HFF-Myc (cell line): ENCODE measurements at regions not wholly inside any gene's neighbourhood (a gene's known extent, or its start where the extent isn't known, plus 50 kb on each side); places are given as distances from the start of the nearest gene placed in this dataset.

Source experiments
- DNase-seq: peaks from one replicate; pipeline ENCODE4 v3.0.0-alpha.2; 2011; ENCODE audit warnings: low read depth; ENCODE audit errors: extremely low read depth
- H3K4me3 ChIP-seq: replicated peaks from 2 replicates; pipeline ENCODE4 v1.5.1; 2011; ENCODE audit warnings: low read depth, mild to moderate bottlenecking, control low read depth, low read length
- TF ChIP-seq, protein P1 (sequence below): IDR thresholded peaks from 2 replicates; pipeline ENCODE4 v1.5.1; 2012; ENCODE audit warnings: mild to moderate bottlenecking, low read depth, low read length, control low read depth; ENCODE audit errors: missing control alignments

DNA sequence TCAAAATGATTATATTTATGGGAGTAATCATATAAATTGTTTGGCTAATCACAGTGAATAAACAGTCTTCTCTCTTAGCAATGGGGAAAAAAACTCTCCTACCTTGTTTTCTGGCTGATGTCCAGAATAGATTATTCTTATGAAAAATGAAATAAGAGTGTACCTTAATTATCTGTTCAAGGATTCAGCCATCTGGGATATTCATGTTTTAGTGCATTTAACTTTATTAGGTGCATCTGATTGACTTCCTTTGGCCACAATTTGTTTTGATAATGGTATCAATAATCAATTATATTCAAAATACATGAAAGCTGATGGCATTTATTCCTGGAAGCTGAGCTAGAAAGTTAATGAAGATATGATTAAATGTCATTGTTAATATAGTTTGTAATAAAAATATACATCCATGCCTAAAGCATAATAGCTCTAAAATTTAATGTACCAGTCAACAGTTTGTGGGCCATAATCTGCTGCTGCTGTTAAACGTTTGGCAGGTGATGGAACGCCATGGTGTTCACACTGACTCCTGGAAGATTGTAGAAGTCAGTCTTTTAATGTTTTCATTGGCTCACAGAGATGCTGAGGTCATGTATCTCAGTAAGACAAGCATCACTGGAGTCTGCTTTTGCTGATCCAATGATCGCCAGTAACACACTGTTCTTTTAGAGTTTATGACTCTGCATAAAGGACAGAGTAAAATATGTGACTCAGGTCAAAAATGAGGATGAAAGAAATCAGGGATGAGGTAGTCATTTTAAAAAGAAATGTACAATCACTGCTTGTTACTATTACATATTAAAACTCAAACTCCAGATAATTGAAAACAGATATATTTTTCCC lies 105.8 kb downstream of the ISL1 start:
- no peak for DNase-seq
- H3K4me3 ChIP-seq, result no peak overlapping the region
- TF ChIP-seq, protein P1, sequence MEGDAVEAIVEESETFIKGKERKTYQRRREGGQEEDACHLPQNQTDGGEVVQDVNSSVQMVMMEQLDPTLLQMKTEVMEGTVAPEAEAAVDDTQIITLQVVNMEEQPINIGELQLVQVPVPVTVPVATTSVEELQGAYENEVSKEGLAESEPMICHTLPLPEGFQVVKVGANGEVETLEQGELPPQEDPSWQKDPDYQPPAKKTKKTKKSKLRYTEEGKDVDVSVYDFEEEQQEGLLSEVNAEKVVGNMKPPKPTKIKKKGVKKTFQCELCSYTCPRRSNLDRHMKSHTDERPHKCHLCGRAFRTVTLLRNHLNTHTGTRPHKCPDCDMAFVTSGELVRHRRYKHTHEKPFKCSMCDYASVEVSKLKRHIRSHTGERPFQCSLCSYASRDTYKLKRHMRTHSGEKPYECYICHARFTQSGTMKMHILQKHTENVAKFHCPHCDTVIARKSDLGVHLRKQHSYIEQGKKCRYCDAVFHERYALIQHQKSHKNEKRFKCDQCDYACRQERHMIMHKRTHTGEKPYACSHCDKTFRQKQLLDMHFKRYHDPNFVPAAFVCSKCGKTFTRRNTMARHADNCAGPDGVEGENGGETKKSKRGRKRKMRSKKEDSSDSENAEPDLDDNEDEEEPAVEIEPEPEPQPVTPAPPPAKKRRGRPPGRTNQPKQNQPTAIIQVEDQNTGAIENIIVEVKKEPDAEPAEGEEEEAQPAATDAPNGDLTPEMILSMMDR, result no peak

DNA sequence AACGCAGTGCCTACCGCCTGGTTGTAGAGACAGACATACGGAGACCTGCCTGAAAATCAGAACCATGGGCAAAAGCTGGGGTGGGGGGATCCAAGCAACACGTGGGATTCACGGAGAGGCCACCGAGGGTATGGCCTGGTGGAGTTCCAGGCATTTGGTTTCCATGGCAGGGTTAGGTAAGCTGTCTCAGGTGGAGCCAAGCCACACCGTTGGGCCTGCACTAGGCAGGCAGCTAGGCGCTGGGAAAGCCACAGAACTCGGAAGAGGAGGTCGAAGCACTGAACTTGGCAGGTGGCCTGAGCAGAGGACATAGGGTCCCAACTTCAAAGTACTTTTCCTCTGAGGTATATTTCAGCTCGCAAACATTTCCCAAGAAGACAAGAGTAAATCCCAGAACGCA lies 111.6 kb downstream of the ISL1 start:
- H3K4me3 ChIP-seq, result no peak overlapping the region
- TF ChIP-seq, protein P1, result no peak
- no peak for DNase-seq

DNA sequence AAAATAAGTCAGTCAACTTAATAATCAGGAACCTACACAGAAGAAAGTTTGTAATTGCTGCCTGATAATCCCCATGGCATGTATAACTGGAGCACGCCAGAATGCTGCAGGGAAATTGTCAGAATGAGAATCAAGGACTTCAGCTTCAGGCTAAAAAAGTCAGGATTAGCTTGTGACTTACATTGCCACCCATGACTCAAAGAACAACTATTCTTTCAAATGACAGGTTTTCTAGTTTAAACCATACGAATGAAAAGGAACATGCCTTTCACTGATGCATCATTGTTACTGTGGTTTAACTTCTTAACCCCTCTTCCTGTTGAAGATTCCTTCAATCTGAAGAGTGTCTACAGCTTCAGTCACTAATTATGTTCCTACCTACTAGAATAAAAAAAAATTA lies 112.4 kb downstream of the ISL1 start:
- DNase-seq, result peak; percentile 56
- no peak overlapping the region for H3K4me3 ChIP-seq
- TF ChIP-seq, protein P1, result no peak

DNA sequence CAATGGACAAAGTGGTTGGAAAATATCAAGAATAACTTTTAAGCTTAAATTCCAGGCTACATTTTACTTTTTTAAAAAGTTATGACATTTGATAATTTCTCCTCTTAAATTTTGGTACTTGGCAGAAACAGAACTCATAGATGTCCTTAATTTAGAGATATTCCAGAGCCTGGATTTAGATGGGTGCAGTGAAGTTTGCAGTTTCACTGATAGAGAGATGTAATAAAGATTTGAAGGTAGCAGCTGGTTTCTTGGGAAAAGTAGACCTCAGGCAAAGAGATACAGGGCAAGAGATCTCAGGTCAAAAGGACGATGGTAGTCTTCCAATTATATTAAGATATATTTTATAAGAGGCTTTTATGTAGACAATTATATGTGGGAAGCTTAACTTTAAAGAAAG lies 134.6 kb downstream of the ISL1 start:
- no peak for DNase-seq
- TF ChIP-seq, protein P1, result no peak
- no peak overlapping the region for H3K4me3 ChIP-seq

DNA sequence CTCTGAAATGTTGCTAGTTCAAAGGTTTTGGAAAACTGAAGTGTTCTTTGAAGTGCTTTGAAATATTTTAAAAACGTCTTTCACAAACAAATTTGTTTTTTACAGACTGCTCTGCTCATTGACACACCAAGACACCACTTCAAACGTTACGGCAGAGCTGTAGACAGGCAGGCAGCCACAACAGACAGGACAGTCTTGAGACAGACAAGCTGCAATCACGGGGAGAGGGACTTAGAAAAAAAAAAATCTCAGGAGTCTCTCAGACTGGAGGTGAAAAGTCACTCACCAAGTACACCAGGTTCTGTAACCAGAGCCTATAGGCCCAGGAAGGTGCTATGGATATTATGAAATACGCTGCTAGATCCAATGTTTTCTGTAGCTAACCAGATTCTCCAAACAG lies 135.4 kb downstream of the ISL1 start:
- TF ChIP-seq, protein P1, result no peak
- no peak for DNase-seq
- no peak overlapping the region for H3K4me3 ChIP-seq

DNA sequence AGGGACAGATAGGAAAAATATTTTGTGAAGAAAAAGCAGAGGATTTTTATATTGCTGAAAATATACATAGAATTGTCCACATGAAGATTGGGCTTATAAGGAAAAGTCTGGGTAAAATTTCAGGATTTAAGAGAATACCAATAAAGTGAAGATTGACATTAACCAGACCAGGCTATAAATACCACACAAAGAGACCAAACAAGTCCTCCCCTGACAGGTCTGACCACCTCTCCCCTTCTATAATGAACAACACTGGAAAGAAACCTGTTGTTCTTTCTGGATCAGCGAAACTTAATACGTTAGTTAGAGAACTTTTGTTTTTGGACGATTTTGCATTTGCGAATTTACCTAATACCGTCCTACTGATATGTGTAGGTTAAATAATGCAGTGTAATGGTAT lies 138.3 kb downstream of the ISL1 start:
- TF ChIP-seq, protein P1, result no peak
- no peak overlapping the region for H3K4me3 ChIP-seq
- DNase-seq, result no peak
